Epithelial cell of esophagus (primary cell): ENCODE measurements at regions not wholly inside any gene's neighbourhood (a gene's known extent, or its start where the extent isn't known, plus 50 kb on each side); places are given as distances from the start of the nearest gene placed in this dataset.
"Not testable (repeated sequence)": the region's sequence is repeated elsewhere in the genome, so short reads cannot be mapped to it uniquely, and the experiment has no call there.

Experiments
- DNase-seq: peaks from one replicate; pipeline ENCODE4 v3.0.0; 2010; ENCODE audit warnings: low read depth
- H3K4me3 ChIP-seq: 2 replicates; pipeline ENCODE4 v1.5.1; 2011; ENCODE audit warnings: mild to moderate bottlenecking, low read length, control low read depth
- CTCF ChIP-seq: IDR thresholded peaks from 2 replicates; pipeline ENCODE4 v1.5.1; 2011; ENCODE audit warnings: low read depth, mild to moderate bottlenecking, low read length, control low read depth, inconsistent platforms; ENCODE audit not compliant: insufficient read depth; ENCODE audit errors: missing control alignments

- no peak for DNase-seq
- no peak overlapping the region for H3K4me3 ChIP-seq
- TF ChIP-seq CTCF, result no peak
Observed at GRCh38 chr3:194879991-194880939, 194.6 kb downstream of the FAM43A start.

GRCh38 chr3:194880940-194881925, 195.6 kb downstream of the FAM43A start:
- DNase-seq, result no peak
- no peak for TF ChIP-seq CTCF
- H3K4me3 ChIP-seq, result no peak overlapping the region

GRCh38 chr3:194884649-194885315, 199.1 kb downstream of the FAM43A start:
- no peak for TF ChIP-seq CTCF
- DNase-seq, result no peak
- no peak overlapping the region for H3K4me3 ChIP-seq

- no peak overlapping the region for H3K4me3 ChIP-seq
- no peak for TF ChIP-seq CTCF
- DNase-seq, result no peak
Observed at GRCh38 chr3:194885766-194886165, 200.1 kb downstream of the FAM43A start.

GRCh38 chr3:194886836-194887235, 201.2 kb downstream of the FAM43A start:
- DNase-seq, result no peak
- H3K4me3 ChIP-seq, result no peak overlapping the region
- no peak for TF ChIP-seq CTCF

- not testable (repeated sequence) for H3K4me3 ChIP-seq, DNase-seq
Observed at GRCh38 chr3:194888062-194888461, 202.4 kb downstream of the FAM43A start.
